ENCODE measurements at regions not wholly inside any gene's neighbourhood (a gene's known extent, or its start where the extent isn't known, plus 50 kb on each side); places are given as distances from the start of the nearest gene placed in this dataset.

DNA sequence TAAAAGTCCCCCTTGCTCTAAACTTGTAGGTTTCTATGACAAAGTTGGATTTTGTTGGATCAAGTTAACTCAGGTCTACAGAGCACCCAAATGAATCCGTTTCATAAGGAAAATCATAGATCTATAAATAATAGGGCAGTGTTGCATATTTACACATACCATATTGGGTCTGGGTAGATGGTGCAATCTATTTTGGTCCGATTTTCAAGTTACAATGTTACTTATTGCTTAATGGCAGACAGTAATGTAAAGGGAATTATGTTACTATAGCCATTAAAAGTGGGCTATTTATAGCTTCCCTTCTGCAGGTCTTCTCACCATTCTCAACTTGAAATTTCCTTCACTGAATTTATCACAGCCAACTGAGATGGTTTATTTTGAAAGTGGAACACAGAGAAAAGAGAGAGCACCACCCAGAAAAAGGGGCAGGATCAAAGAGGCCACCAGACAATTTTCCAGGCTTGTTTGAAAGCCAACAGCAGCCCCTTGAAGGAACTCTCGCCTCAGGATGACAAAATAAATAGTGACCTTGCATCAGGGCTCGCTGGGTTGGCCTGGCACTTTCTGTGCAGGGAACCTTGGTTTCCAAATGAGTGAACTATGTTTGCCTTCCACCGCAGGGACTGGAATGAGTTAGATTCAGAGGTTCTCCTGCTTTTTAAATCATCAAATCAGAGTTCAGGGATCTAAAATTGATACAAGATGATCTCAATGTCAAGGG lies 260.2 kb upstream of the HES1 start:
- dilution Hi-C loops (cut with MboI; ENCODE audit: extremely low pct_ligation_motif_present, low sequenced_read_pairs): no loop called here
- no peak overlapping the region for H2AFZ ChIP-seq (ENCODE audit: control insufficient read depth, low read length)
- DNase-seq (ENCODE audit: low read depth, low spot score): no peak

GRCh38 chr3:193879099-193879863 lies 256.7 kb upstream of the HES1 start:
- Histone ChIP-seq H3K4me1 (ENCODE audit: control insufficient read depth, extremely low read depth, insufficient read depth, low read length) (peaks cover 18% of the 10 kb centered on the region), H3K9me3 (ENCODE audit: control insufficient read depth, low read depth, low read length) (no peaks in the 10 kb centered on the region), H2AFZ (ENCODE audit: control insufficient read depth, low read length) (no peak overlapping the region), H3K9me1 (ENCODE audit: control insufficient read depth, extremely low read depth, insufficient read depth, low read length) (peaks cover 2% of the 10 kb centered on the region), H3K4me3 (ENCODE audit: control insufficient read depth in 2 of 3, extremely low read depth in 1 of 3, insufficient read depth in 2 of 3, low read depth in 1 of 3, low read length in 3 of 3) (no peak overlapping the region), H3K27me3 (ENCODE audit: control insufficient read depth, extremely low read depth, insufficient read depth, low read length) (no peaks in the 10 kb centered on the region), H4K20me1 (ENCODE audit: control insufficient read depth, extremely low read depth, insufficient read depth, low read length) (no peaks in the 10 kb centered on the region), H3K36me3 (ENCODE audit: control insufficient read depth in 2 of 2, extremely low read depth in 1 of 2, insufficient read depth in 2 of 2, low read length in 2 of 2) (no peaks in the 10 kb centered on the region), H3K9ac (ENCODE audit: control insufficient read depth, extremely low read depth, insufficient read depth, low read length) (no peak overlapping the region), H3K27ac (ENCODE audit: control insufficient read depth, insufficient read depth, low read length) (no peak overlapping the region), H3K79me2 (ENCODE audit: control insufficient read depth, insufficient read depth, low read length) (no peaks in the 10 kb centered on the region), H3K4me2 (ENCODE audit: control insufficient read depth, extremely low read depth, insufficient read depth, low read depth, low read length) (no peak overlapping the region)
- no peak for TF ChIP-seq CTCF (optimal IDR thresholded peaks at IDR 0.05 in 1 of 3, IDR thresholded peaks at IDR 0.05 in 1 of 3, conservative IDR thresholded peaks at IDR 0.05 in 1 of 3; ENCODE audit: extremely low read depth in 1 of 3, insufficient read depth in 2 of 3, low read length in 3 of 3)
- TF ChIP-seq EZH2 (IDR thresholded peaks at IDR 0.05; ENCODE audit: low read length): no peak
- DNase-seq (ENCODE audit: low read depth, low spot score) (no peak), FAIRE-seq (no peak)
- dilution Hi-C loops (cut with MboI; ENCODE audit: extremely low pct_ligation_motif_present, low sequenced_read_pairs): no loop called here

More for the DNA sequence above, 260.2 kb upstream of the HES1 start:
- TF ChIP-seq CTCF (optimal IDR thresholded peaks at IDR 0.05 in 1 of 3, IDR thresholded peaks at IDR 0.05 in 1 of 3, conservative IDR thresholded peaks at IDR 0.05 in 1 of 3; ENCODE audit: extremely low read depth in 1 of 3, insufficient read depth in 2 of 3, low read length in 3 of 3) (no peak), EZH2 (IDR thresholded peaks at IDR 0.05; ENCODE audit: low read length) (no peak)
- no peak overlapping the region for H3K4me3 ChIP-seq (ENCODE audit: control insufficient read depth in 2 of 3, extremely low read depth in 1 of 3, insufficient read depth in 2 of 3, low read depth in 1 of 3, low read length in 3 of 3)
- H3K9me3 ChIP-seq (ENCODE audit: control insufficient read depth, low read depth, low read length): no peaks in the 10 kb centered on the region
- H3K27ac ChIP-seq (ENCODE audit: control insufficient read depth, insufficient read depth, low read length): no peak overlapping the region
- no peak overlapping the region for H3K4me2 ChIP-seq (ENCODE audit: control insufficient read depth, extremely low read depth, insufficient read depth, low read depth, low read length)
- H3K4me1 ChIP-seq (ENCODE audit: control insufficient read depth, extremely low read depth, insufficient read depth, low read length): peaks cover 38% of the 10 kb centered on the region
- no peaks in the 10 kb centered on the region for H3K36me3 ChIP-seq (ENCODE audit: control insufficient read depth in 2 of 2, extremely low read depth in 1 of 2, insufficient read depth in 2 of 2, low read length in 2 of 2)
- FAIRE-seq: no peak
- H3K27me3 ChIP-seq (ENCODE audit: control insufficient read depth, extremely low read depth, insufficient read depth, low read length): no peaks in the 10 kb centered on the region
- H3K9ac ChIP-seq (ENCODE audit: control insufficient read depth, extremely low read depth, insufficient read depth, low read length): no peak overlapping the region
- H3K9me1 ChIP-seq (ENCODE audit: control insufficient read depth, extremely low read depth, insufficient read depth, low read length): no peaks in the 10 kb centered on the region
- H3K79me2 ChIP-seq (ENCODE audit: control insufficient read depth, insufficient read depth, low read length): no peaks in the 10 kb centered on the region
- no peaks in the 10 kb centered on the region for H4K20me1 ChIP-seq (ENCODE audit: control insufficient read depth, extremely low read depth, insufficient read depth, low read length)

Data from keratinocyte (primary cell).